HCT116 (cell line): ENCODE measurements at regions not wholly inside any gene's neighbourhood (a gene's known extent, or its start where the extent isn't known, plus 50 kb on each side); places are given as distances from the start of the nearest gene placed in this dataset.
A peak's percentile ranks its signal among the peaks of the same experiment; 100 is the strongest.

Experiments used
- ATAC-seq: fragments of 200-7000 bp; cut with Tn5 transposase; 2 replicates; pipeline ENCODE4 v1.9.1; 2020; ENCODE audit warnings: mild to moderate bottlenecking, moderate library complexity
- BruUV-seq: library from RNA; stranded (reverse); fragments of 400-500 nt; replicated peaks from 2 replicates; lab custom pipeline; 2021; lab: Mats Ljungman, UMichigan
- CTCF ChIA-PET: fragments of 300-600 bp; sonication (Branson Sonifier 250); formaldehyde crosslinking; loops from one replicate; lab custom pipeline; 2021; ENCODE audit warnings: antibody characterized with exemption; lab: Charles Lee
- POLR2A ChIA-PET: fragments of 300-600, 350-600 bp; sonication (Branson Sonifier 250); formaldehyde crosslinking; loops from one replicate; lab custom pipeline; 2021; ENCODE audit warnings: antibody characterized with exemption; lab: Charles Lee
- RAD21 ChIA-PET, 2 experiments: fragments of 300-600 bp; sonication (Branson Sonifier 250); formaldehyde crosslinking; loops; one replicate each; lab custom pipeline; 2023; ENCODE audit warnings: low total read pairs in 2 of 2; ENCODE audit not compliant: uncharacterized antibody in 2 of 2, unreplicated experiment in 2 of 2, low non-redundant PET in 1 of 2; lab: Charles Lee
- DNase-seq: peaks from one replicate; pipeline ENCODE4 v3.0.0-alpha.2; 2010; ENCODE audit warnings: low read depth, low spot score
- H2AFZ ChIP-seq: fragments of 200-600 bp; shearing (Covaris generic), sonication (generic); 2 replicates; pipeline ENCODE4 v1.6.1; 2017; ENCODE audit warnings: low read depth, mixed run types, mixed read lengths, antibody characterized with exemption, low read length; ENCODE audit not compliant: poor library complexity, severe bottlenecking
- H3K27ac ChIP-seq: 2 replicates; pipeline ENCODE4 v1.5.1; 2012; ENCODE audit warnings: low read depth, low read length
- H3K27me3 ChIP-seq: fragments of 200-600 bp; sonication (generic); 2 replicates; pipeline ENCODE4 v1.6.1; 2016; ENCODE audit warnings: mixed run types, low read length, mixed read lengths; ENCODE audit not compliant: insufficient read depth
- H3K36me3 ChIP-seq, 2 experiments: fragments of 200-500 bp in 1 of 2; fragments of 200-600 bp in 1 of 2; sonication (Bioruptor generic) in 1 of 2; sonication (generic) in 1 of 2; 2 replicates each; pipeline versions ENCODE4 v1.5.1 to v1.6.1; 2014 to 2016; ENCODE audit warnings: low read length in 2 of 2, inconsistent platforms in 1 of 2, mixed read lengths in 1 of 2, mixed run types in 1 of 2; ENCODE audit not compliant: insufficient read depth in 2 of 2, control insufficient read depth in 1 of 2
- H3K4me1 ChIP-seq, 2 experiments: fragments of 200-600 bp in 1 of 2; sonication (generic) in 1 of 2; 2 replicates each; pipeline versions ENCODE4 v1.5.1 to v1.6.1; 2012 to 2017; ENCODE audit warnings: low read length in 2 of 2, inconsistent platforms in 1 of 2, mild to moderate bottlenecking in 1 of 2, mixed read lengths in 1 of 2, mixed run types in 1 of 2, moderate library complexity in 1 of 2; ENCODE audit not compliant: insufficient read depth in 2 of 2, control insufficient read depth in 1 of 2
- H3K4me2 ChIP-seq: fragments of 200-600 bp; sonication (generic); 2 replicates; pipeline ENCODE4 v1.6.1; 2017; ENCODE audit warnings: mixed run types, low read length, mixed read lengths
- H3K4me3 ChIP-seq, 2 experiments: fragments of 200-600 bp in 1 of 2; sonication (generic) in 1 of 2; replicated peaks in 1 of 2; 2 replicates each; pipeline ENCODE4 v1.5.1; 2011 to 2016; ENCODE audit warnings: low read length in 2 of 2, control low read depth in 1 of 2, low read depth in 1 of 2, mild to moderate bottlenecking in 1 of 2, mixed read lengths in 1 of 2, mixed run types in 1 of 2
- H3K79me2 ChIP-seq: fragments of 200-600 bp; sonication (generic); 2 replicates; pipeline ENCODE4 v1.6.1; 2017; ENCODE audit warnings: mild to moderate bottlenecking, mixed run types, low read length, moderate library complexity, mixed read lengths; ENCODE audit not compliant: insufficient read depth
- H3K9ac ChIP-seq: fragments of 200-600 bp; sonication (generic); 2 replicates; pipeline ENCODE4 v1.6.1; 2016; ENCODE audit warnings: low read length, mixed read lengths
- H3K9me2 ChIP-seq: fragments of 200-600 bp; sonication (generic), shearing (Covaris generic); 2 replicates; pipeline ENCODE4 v1.6.1; 2017; ENCODE audit warnings: mixed run types, mild to moderate bottlenecking, moderate library complexity; ENCODE audit not compliant: insufficient read depth
- H3K9me3 ChIP-seq, 2 experiments: fragments of 200-500 bp in 1 of 2; fragments of 200-600 bp in 1 of 2; sonication (Bioruptor generic) in 1 of 2; sonication (generic) in 1 of 2; 2 replicates each; pipeline ENCODE4 v1.6.1; 2014 to 2017; ENCODE audit warnings: low read length in 2 of 2, mixed read lengths in 2 of 2, inconsistent platforms in 1 of 2, low read depth in 1 of 2, mild to moderate bottlenecking in 1 of 2, mixed run types in 1 of 2, moderate library complexity in 1 of 2; ENCODE audit not compliant: control insufficient read depth in 1 of 2, insufficient read depth in 1 of 2
- H4K20me1 ChIP-seq: fragments of 200-600 bp; sonication (generic), shearing (Covaris generic); 2 replicates; pipeline ENCODE4 v1.6.1; 2017; ENCODE audit warnings: mixed run types, mild to moderate bottlenecking, moderate library complexity; ENCODE audit not compliant: insufficient read depth
- CBX3 ChIP-seq: IDR thresholded peaks from 2 replicates; pipeline ENCODE4 v1.6.1; 2012; ENCODE audit warnings: low read depth
- CTCF ChIP-seq, 3 experiments: fragments of 200-600 bp in 1 of 3; sonication (generic) in 1 of 3; IDR thresholded peaks in 2 of 3; conservative IDR thresholded peaks in 1 of 3; 2 replicates each; pipeline ENCODE4 v1.5.1; 2012 to 2017; ENCODE audit warnings: low read depth in 2 of 3, low read length in 2 of 3, antibody characterized with exemption in 1 of 3, borderline replicate concordance in 1 of 3, control low read depth in 1 of 3, mild to moderate bottlenecking in 1 of 3, mixed read lengths in 1 of 3, mixed run types in 1 of 3, moderate library complexity in 1 of 3; ENCODE audit not compliant: insufficient read depth in 1 of 3
- EZH2 ChIP-seq: fragments of 200-600 bp; sonication (generic); IDR thresholded peaks from 2 replicates; pipeline ENCODE4 v1.6.1; 2017; ENCODE audit warnings: antibody characterized with exemption, mixed run types
- EZH2phosphoT487 ChIP-seq: fragments of 200-600 bp; IDR thresholded peaks from 2 replicates; pipeline ENCODE4 v1.6.1; 2018; ENCODE audit warnings: antibody characterized with exemption, borderline replicate concordance
- FOSL1 ChIP-seq: IDR thresholded peaks from 2 replicates; pipeline ENCODE4 v1.6.1; 2012; ENCODE audit warnings: low read depth
- MAX ChIP-seq: IDR thresholded peaks from 2 replicates; pipeline ENCODE4 v1.6.1; 2012
- POLR2A ChIP-seq: IDR thresholded peaks from 2 replicates; pipeline ENCODE4 v1.7.0; 2011; ENCODE audit warnings: borderline replicate concordance; ENCODE audit not compliant: insufficient read depth, insufficient read length; ENCODE audit errors: extremely low read depth
- POLR2AphosphoS5 ChIP-seq: IDR thresholded peaks from 2 replicates; pipeline ENCODE4 v1.6.1; 2011; ENCODE audit warnings: mild to moderate bottlenecking, low read depth, low read length, moderate library complexity
- RAD21 ChIP-seq: IDR thresholded peaks from 2 replicates; pipeline ENCODE4 v1.6.1; 2012; ENCODE audit warnings: low read depth, mild to moderate bottlenecking
- TCF7L2 ChIP-seq: IDR thresholded peaks from 2 replicates; pipeline ENCODE4 v1.7.0; 2011; ENCODE audit warnings: borderline replicate concordance, inconsistent platforms; ENCODE audit not compliant: insufficient read depth, insufficient read length; ENCODE audit errors: extremely low read depth
- YY1 ChIP-seq: IDR thresholded peaks from 2 replicates; pipeline ENCODE4 v1.6.1; 2011; ENCODE audit warnings: low read length, low read depth, moderate library complexity, mild to moderate bottlenecking; ENCODE audit not compliant: insufficient replicate concordance; ENCODE audit errors: extremely low read depth
- ZBTB33 ChIP-seq: IDR thresholded peaks from 2 replicates; pipeline ENCODE4 v1.6.1; 2011; ENCODE audit warnings: mild to moderate bottlenecking, low read length, moderate library complexity; ENCODE audit not compliant: insufficient replicate concordance; ENCODE audit errors: extremely low read depth
- intact Hi-C: fragments of 100-400 bp; cut with micrococcal nuclease; formaldehyde crosslinking; loops from 2 replicates; pipeline ENCODE4 v1.10.0; 2022

- TF ChIP-seq POLR2A (no peak), POLR2AphosphoS5 (no peak), MAX (no peak), ZBTB33 (no peak)
These were observed 305.9 kb upstream of the SMIM30 start (continued) for GRCh38 chr7:113424185-113424817.

- ChIA-PET CTCF (interaction anchor here (0.6 to 3.4 kb wide), 12 partner anchors 10 to 872 kb away, joined by 3 to 33 read pairs (median 6); no protein-coding TSS in a partner anchor), RAD21 (interaction anchor here (0.8 to 1.4 kb wide), 4 partner anchors 261 to 406 kb away, joined by 3 to 8 read pairs (median 4); no protein-coding TSS in a partner anchor), POLR2A (no interaction called here)
- Histone ChIP-seq H3K79me2 (no peaks in the 10 kb centered on the region), H3K36me3 (no peaks in the 10 kb centered on the region), H3K9me3 (no peaks in the 10 kb centered on the region), H2AFZ (peak overlapping the region; percentile 48), H3K9ac (no peak overlapping the region), H3K9me2 (no peaks in the 10 kb centered on the region), H3K4me2 (peak overlapping the region; percentile 7), H3K4me3 (no peak overlapping the region), H4K20me1 (no peaks in the 10 kb centered on the region), H3K27me3 (no peaks in the 10 kb centered on the region), H3K27ac (no peak overlapping the region), H3K4me1 (no peaks in the 10 kb centered on the region)
- BruUV-seq, result no TSS peak
- peak; percentile 88 for DNase-seq
- intact Hi-C loops, result loop anchor here (1.0 to 5.0 kb wide), 4 partner anchors 263 to 872 kb away; no protein-coding TSS in a partner anchor
- TF ChIP-seq EZH2, result no peak
- TF ChIP-seq CBX3, result 0 out of 2 replicates have a peak, but pooled peaks have one; percentile 43
- peak; percentile 90 for TF ChIP-seq YY1
- no peak for TF ChIP-seq POLR2A
- no peak for TF ChIP-seq EZH2phosphoT487
- TF ChIP-seq ZBTB33, result no peak
- peak; percentile 85 to 96 (median 89) for TF ChIP-seq CTCF (IDR thresholded peaks at IDR 0.05 in 2 of 3, conservative IDR thresholded peaks at IDR 0.05 in 1 of 3; ENCODE audit: borderline replicate concordance in 1 of 3, insufficient read depth in 1 of 3, low read depth in 2 of 3, low read length in 2 of 3)
- TF ChIP-seq POLR2AphosphoS5, result no peak
- no peak for TF ChIP-seq TCF7L2
- peak; percentile 82 for TF ChIP-seq RAD21
- TF ChIP-seq MAX, result peak; percentile 73
- no peak for TF ChIP-seq FOSL1
- peak; percentile 100 for ATAC-seq
These were observed 303.5 kb upstream of the SMIM30 start for GRCh38 chr7:113421696-113422330.
